Osteoblast (primary cell): ENCODE measurements at regions not wholly inside any gene's neighbourhood (a gene's known extent, or its start where the extent isn't known, plus 50 kb on each side); places are given as distances from the start of the nearest gene placed in this dataset.
A peak's percentile ranks its signal among the peaks of the same experiment; 100 is the strongest.

Source experiments
- DNase-seq: peaks from one replicate; pipeline ENCODE4 v3.0.0; 2011; ENCODE audit warnings: low spot score, mixed read lengths; ENCODE audit not compliant: insufficient read length; ENCODE audit errors: missing footprints
- H2AFZ ChIP-seq: 2 replicates; pipeline ENCODE4 v1.6.0; 2011; ENCODE audit warnings: mild to moderate bottlenecking, low read length
- H3K27ac ChIP-seq: 2 replicates; pipeline ENCODE4 v1.5.1; 2011; ENCODE audit warnings: mild to moderate bottlenecking, low read depth, low read length, moderate library complexity
- H3K27me3 ChIP-seq: 2 replicates; pipeline ENCODE4 v1.6.0; 2012; ENCODE audit warnings: mild to moderate bottlenecking, control low read depth, inconsistent platforms, low read length, moderate library complexity; ENCODE audit not compliant: insufficient read depth
- H3K36me3 ChIP-seq: 2 replicates; pipeline ENCODE4 v1.5.1; 2011; ENCODE audit warnings: mild to moderate bottlenecking, low read length, control low read depth, moderate library complexity; ENCODE audit not compliant: insufficient read depth
- H3K4me1 ChIP-seq: 2 replicates; pipeline ENCODE4 v1.5.1; 2011; ENCODE audit warnings: mild to moderate bottlenecking, low read length, control low read depth, moderate library complexity; ENCODE audit not compliant: insufficient read depth
- H3K4me2 ChIP-seq: 2 replicates; pipeline ENCODE4 v1.6.0; 2011; ENCODE audit warnings: mild to moderate bottlenecking, low read length; ENCODE audit not compliant: insufficient read depth
- H3K4me3 ChIP-seq: fragments of 200-600 bp; sonication (generic); 3 replicates; pipeline ENCODE4 v1.5.1; 2012; ENCODE audit warnings: mild to moderate bottlenecking, low read length, inconsistent platforms; ENCODE audit not compliant: insufficient read depth
- H3K79me2 ChIP-seq: 2 replicates; pipeline ENCODE4 v1.6.0; 2012; ENCODE audit warnings: mild to moderate bottlenecking, low read length, control low read depth, inconsistent platforms; ENCODE audit not compliant: insufficient read depth
- H3K9me3 ChIP-seq: 2 replicates; pipeline ENCODE4 v1.5.1; 2011; ENCODE audit warnings: low read depth, low read length, control low read depth
- H4K20me1 ChIP-seq: 2 replicates; pipeline ENCODE4 v1.6.0; 2012; ENCODE audit warnings: mild to moderate bottlenecking, low read length, control low read depth; ENCODE audit not compliant: insufficient read depth
- CTCF ChIP-seq: IDR thresholded peaks from 2 replicates; pipeline ENCODE4 v1.5.1; 2011; ENCODE audit warnings: mild to moderate bottlenecking, low read depth, low read length, moderate library complexity; ENCODE audit errors: extremely low read depth

GRCh38 chr18:21943456-21943855 lies 202.9 kb downstream of the MIB1 start:
- Histone ChIP-seq H3K36me3 (no peaks in the 10 kb centered on the region), H3K9me3 (no peaks in the 10 kb centered on the region), H2AFZ (no peak overlapping the region), H3K79me2 (no peaks in the 10 kb centered on the region), H3K27ac (no peak overlapping the region), H3K4me1 (peaks cover 4% of the 10 kb centered on the region), H4K20me1 (no peaks in the 10 kb centered on the region), H3K4me2 (no peak overlapping the region), H3K4me3 (no peak overlapping the region), H3K27me3 (no peaks in the 10 kb centered on the region)
- TF ChIP-seq CTCF = no peak
- DNase-seq = no peak

GRCh38 chr18:21949326-21950015 lies 208.9 kb downstream of the MIB1 start:
- no peak for DNase-seq
- H3K27ac ChIP-seq = no peak overlapping the region
- TF ChIP-seq CTCF = no peak

DNA sequence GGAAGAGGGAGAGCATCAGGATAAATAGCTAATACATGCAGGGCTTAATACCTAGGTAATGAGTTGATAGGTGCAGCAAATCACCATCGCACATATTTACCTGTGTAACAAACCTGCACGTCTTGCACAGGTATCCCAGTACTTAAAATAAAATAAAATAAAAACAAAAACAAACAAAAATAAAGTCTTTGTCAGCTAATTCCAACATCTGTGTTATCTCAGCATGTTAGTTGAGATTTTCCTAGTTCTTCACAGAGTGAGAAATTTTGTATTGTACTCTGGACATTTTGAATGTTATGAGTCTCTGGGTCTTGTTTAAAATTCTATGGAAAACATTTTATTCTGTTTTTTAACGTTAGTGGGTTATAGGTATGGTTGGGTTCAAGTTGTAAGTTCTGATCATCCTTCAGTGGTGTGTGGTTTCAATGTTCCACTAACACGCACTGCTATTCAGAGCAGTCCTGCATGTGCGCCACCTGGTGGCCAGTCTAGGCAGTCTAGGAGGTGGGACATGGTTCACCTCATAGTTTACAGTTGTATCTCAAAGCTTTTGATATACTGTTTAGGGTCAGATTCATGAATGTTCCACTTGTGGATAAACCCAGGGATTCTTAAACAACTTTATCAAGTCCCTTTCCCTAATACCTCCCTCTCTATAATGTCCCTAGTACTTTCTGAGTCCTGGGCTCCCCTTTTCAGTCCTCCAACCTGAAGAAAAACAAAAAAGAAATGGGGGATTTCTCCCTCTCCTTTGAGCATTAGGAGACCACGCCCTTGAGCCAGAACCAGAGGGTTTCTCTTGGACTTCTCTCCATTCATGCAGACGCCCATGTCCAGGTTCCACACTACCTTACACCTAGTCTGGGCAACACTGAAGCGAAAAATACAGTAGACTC lies 213.4 kb upstream of the GATA6 start:
- Histone ChIP-seq H2AFZ (no peak overlapping the region), H4K20me1 (no peaks in the 10 kb centered on the region), H3K27ac (no peak overlapping the region), H3K9me3 (no peaks in the 10 kb centered on the region), H3K4me2 (no peak overlapping the region), H3K79me2 (no peaks in the 10 kb centered on the region), H3K27me3 (peaks cover 25% of the 10 kb centered on the region), H3K36me3 (no peaks in the 10 kb centered on the region), H3K4me3 (no peak overlapping the region), H3K4me1 (no peaks in the 10 kb centered on the region)
- peak; percentile 96 for TF ChIP-seq CTCF
- DNase-seq = peak; percentile 83

More at GRCh38 chr18:21949326-21950015, 208.9 kb downstream of the MIB1 start:
- Histone ChIP-seq H3K36me3 (no peaks in the 10 kb centered on the region), H4K20me1 (no peaks in the 10 kb centered on the region), H3K4me2 (no peak overlapping the region), H3K27me3 (peaks cover 9% of the 10 kb centered on the region), H3K4me3 (no peak overlapping the region), H3K4me1 (no peaks in the 10 kb centered on the region), H2AFZ (no peak overlapping the region), H3K9me3 (no peaks in the 10 kb centered on the region), H3K79me2 (no peaks in the 10 kb centered on the region)

DNA sequence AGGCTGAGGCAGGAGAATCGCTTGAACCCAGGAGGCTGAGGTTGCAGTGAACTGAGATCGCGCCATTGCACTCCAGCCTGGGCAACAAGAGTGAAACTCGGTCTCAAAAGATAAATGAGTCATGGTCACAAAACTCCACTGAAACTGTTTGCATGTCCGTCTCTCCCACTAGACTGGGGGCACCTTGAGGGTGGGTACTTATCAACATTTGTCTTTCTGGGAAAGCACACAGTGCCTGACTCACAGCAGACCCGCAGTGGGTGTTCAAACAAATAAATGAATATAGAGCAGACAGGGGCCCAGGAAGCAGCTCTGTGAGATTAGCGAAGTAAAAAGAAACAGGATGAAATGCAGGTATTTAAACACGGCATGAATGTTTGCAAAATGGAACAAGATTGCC lies 211.1 kb upstream of the GATA6 start:
- no peaks in the 10 kb centered on the region for H3K4me1 ChIP-seq
- H4K20me1 ChIP-seq = no peaks in the 10 kb centered on the region
- no peak overlapping the region for H3K4me3 ChIP-seq
- no peak for TF ChIP-seq CTCF
- H3K36me3 ChIP-seq = no peaks in the 10 kb centered on the region
- no peaks in the 10 kb centered on the region for H3K79me2 ChIP-seq
- H3K9me3 ChIP-seq = no peaks in the 10 kb centered on the region
- no peak overlapping the region for H2AFZ ChIP-seq
- peaks cover 22% of the 10 kb centered on the region for H3K27me3 ChIP-seq
- DNase-seq = no peak
- no peak overlapping the region for H3K4me2 ChIP-seq
- H3K27ac ChIP-seq = no peak overlapping the region
